ENCODE measurements at regions not wholly inside any gene's neighbourhood (a gene's known extent, or its start where the extent isn't known, plus 50 kb on each side); places are given as distances from the start of the nearest gene placed in this dataset.
A peak's percentile ranks its signal among the peaks of the same experiment; 100 is the strongest.
"Not testable (repeated sequence)": the region's sequence is repeated elsewhere in the genome, so short reads cannot be mapped to it uniquely, and the experiment has no call there.

GRCh38 chr12:97848051-97848450 is 385.4 kb downstream of the RMST start:
- H3K27me3 ChIP-seq (ENCODE audit: insufficient read depth, low read length): no peaks in the 10 kb centered on the region
- no peaks in the 10 kb centered on the region for H3K9me3 ChIP-seq (ENCODE audit: low read length)
- H3K36me3 ChIP-seq (ENCODE audit: insufficient read depth, low read length): no peaks in the 10 kb centered on the region
- no peak overlapping the region for H3K4me3 ChIP-seq (ENCODE audit: low read length)
- H2AFZ ChIP-seq (ENCODE audit: low read depth, low read length): no peak overlapping the region
- H3K4me1 ChIP-seq (ENCODE audit: insufficient read depth, low read length): no peaks in the 10 kb centered on the region

GRCh38 chr12:97854477-97854876 is 391.9 kb downstream of the RMST start:
- Histone ChIP-seq H3K27me3 (ENCODE audit: insufficient read depth, low read length) (no peaks in the 10 kb centered on the region), H3K4me3 (ENCODE audit: low read length) (no peak overlapping the region), H3K36me3 (ENCODE audit: insufficient read depth, low read length) (no peaks in the 10 kb centered on the region), H3K9me3 (ENCODE audit: low read length) (no peaks in the 10 kb centered on the region), H2AFZ (ENCODE audit: low read depth, low read length) (no peak overlapping the region), H3K4me1 (ENCODE audit: insufficient read depth, low read length) (no peaks in the 10 kb centered on the region)

- no peak overlapping the region for H2AFZ ChIP-seq (ENCODE audit: low read depth, low read length)
- H3K4me3 ChIP-seq (ENCODE audit: low read length): no peak overlapping the region
- H3K27me3 ChIP-seq (ENCODE audit: insufficient read depth, low read length): no peaks in the 10 kb centered on the region
- H3K36me3 ChIP-seq (ENCODE audit: insufficient read depth, low read length): no peaks in the 10 kb centered on the region
- no peaks in the 10 kb centered on the region for H3K4me1 ChIP-seq (ENCODE audit: insufficient read depth, low read length)
- H3K9me3 ChIP-seq (ENCODE audit: low read length): no peaks in the 10 kb centered on the region
These were observed 399.5 kb downstream of the RMST start for GRCh38 chr12:97862072-97862471.

- Histone ChIP-seq H3K4me3 (ENCODE audit: low read length) (no peak overlapping the region), H3K36me3 (ENCODE audit: insufficient read depth, low read length) (no peaks in the 10 kb centered on the region), H3K9me3 (ENCODE audit: low read length) (no peaks in the 10 kb centered on the region), H3K4me1 (ENCODE audit: insufficient read depth, low read length) (no peaks in the 10 kb centered on the region), H3K27me3 (ENCODE audit: insufficient read depth, low read length) (no peaks in the 10 kb centered on the region), H2AFZ (ENCODE audit: low read depth, low read length) (no peak overlapping the region)
These were observed 412.5 kb downstream of the RMST start for GRCh38 chr12:97875064-97875463.

GRCh38 chr12:97876780-97877179 is 414.2 kb downstream of the RMST start:
- no peaks in the 10 kb centered on the region for H3K27me3 ChIP-seq (ENCODE audit: insufficient read depth, low read length)
- no peak overlapping the region for H2AFZ ChIP-seq (ENCODE audit: low read depth, low read length)
- H3K9me3 ChIP-seq (ENCODE audit: low read length): no peaks in the 10 kb centered on the region
- no peaks in the 10 kb centered on the region for H3K4me1 ChIP-seq (ENCODE audit: insufficient read depth, low read length)
- H3K36me3 ChIP-seq (ENCODE audit: insufficient read depth, low read length): no peaks in the 10 kb centered on the region
- H3K4me3 ChIP-seq (ENCODE audit: low read length): no peak overlapping the region

GRCh38 chr12:97877404-97877803 is 414.8 kb downstream of the RMST start:
- Histone ChIP-seq H3K4me1 (ENCODE audit: insufficient read depth, low read length) (no peaks in the 10 kb centered on the region), H3K36me3 (ENCODE audit: insufficient read depth, low read length) (no peaks in the 10 kb centered on the region), H3K9me3 (ENCODE audit: low read length) (no peaks in the 10 kb centered on the region), H2AFZ (ENCODE audit: low read depth, low read length) (no peak overlapping the region), H3K4me3 (ENCODE audit: low read length) (no peak overlapping the region), H3K27me3 (ENCODE audit: insufficient read depth, low read length) (no peaks in the 10 kb centered on the region)

- no peaks in the 10 kb centered on the region for H3K36me3 ChIP-seq (ENCODE audit: insufficient read depth, low read length)
- no peaks in the 10 kb centered on the region for H3K9me3 ChIP-seq (ENCODE audit: low read length)
- H2AFZ ChIP-seq (ENCODE audit: low read depth, low read length): no peak overlapping the region
- H3K4me3 ChIP-seq (ENCODE audit: low read length): no peak overlapping the region
- no peaks in the 10 kb centered on the region for H3K27me3 ChIP-seq (ENCODE audit: insufficient read depth, low read length)
- no peaks in the 10 kb centered on the region for H3K4me1 ChIP-seq (ENCODE audit: insufficient read depth, low read length)
These were observed 424.0 kb downstream of the RMST start for GRCh38 chr12:97886511-97887176.

- H3K9me3 ChIP-seq (ENCODE audit: low read length); H3K27me3 ChIP-seq (ENCODE audit: insufficient read depth, low read length); H3K36me3 ChIP-seq (ENCODE audit: insufficient read depth, low read length); H3K4me1 ChIP-seq (ENCODE audit: insufficient read depth, low read length); H3K4me3 ChIP-seq (ENCODE audit: low read length); H2AFZ ChIP-seq (ENCODE audit: low read depth, low read length): not testable (repeated sequence)
These were observed 435.3 kb downstream of the RMST start for GRCh38 chr12:97897881-97898280.

- Histone ChIP-seq H3K36me3 (ENCODE audit: insufficient read depth, low read length) (no peaks in the 10 kb centered on the region), H2AFZ (ENCODE audit: low read depth, low read length) (no peak overlapping the region), H3K4me3 (ENCODE audit: low read length) (no peak overlapping the region), H3K4me1 (ENCODE audit: insufficient read depth, low read length) (peaks cover 5% of the 10 kb centered on the region), H3K9me3 (ENCODE audit: low read length) (no peaks in the 10 kb centered on the region), H3K27me3 (ENCODE audit: insufficient read depth, low read length) (no peaks in the 10 kb centered on the region)
These were observed 436.9 kb downstream of the RMST start for GRCh38 chr12:97899529-97899928.

GRCh38 chr12:97899956-97900355 is 437.4 kb downstream of the RMST start:
- peak overlapping the region; percentile 26 for H2AFZ ChIP-seq (ENCODE audit: low read depth, low read length)
- no peak overlapping the region for H3K4me3 ChIP-seq (ENCODE audit: low read length)
- H3K9me3 ChIP-seq (ENCODE audit: low read length): no peaks in the 10 kb centered on the region
- H3K27me3 ChIP-seq (ENCODE audit: insufficient read depth, low read length): no peaks in the 10 kb centered on the region
- no peaks in the 10 kb centered on the region for H3K36me3 ChIP-seq (ENCODE audit: insufficient read depth, low read length)
- H3K4me1 ChIP-seq (ENCODE audit: insufficient read depth, low read length): peaks cover 5% of the 10 kb centered on the region

GRCh38 chr12:97903356-97903755 is 440.8 kb downstream of the RMST start:
- Histone ChIP-seq H3K4me1 (ENCODE audit: insufficient read depth, low read length) (peaks cover 5% of the 10 kb centered on the region), H2AFZ (ENCODE audit: low read depth, low read length) (no peak overlapping the region), H3K36me3 (ENCODE audit: insufficient read depth, low read length) (no peaks in the 10 kb centered on the region), H3K4me3 (ENCODE audit: low read length) (no peak overlapping the region), H3K9me3 (ENCODE audit: low read length) (no peaks in the 10 kb centered on the region), H3K27me3 (ENCODE audit: insufficient read depth, low read length) (no peaks in the 10 kb centered on the region)

GRCh38 chr12:97907504-97907903 is 444.9 kb downstream of the RMST start:
- Histone ChIP-seq H3K4me3 (ENCODE audit: low read length) (no peak overlapping the region), H2AFZ (ENCODE audit: low read depth, low read length) (no peak overlapping the region), H3K36me3 (ENCODE audit: insufficient read depth, low read length) (no peaks in the 10 kb centered on the region), H3K27me3 (ENCODE audit: insufficient read depth, low read length) (no peaks in the 10 kb centered on the region), H3K4me1 (ENCODE audit: insufficient read depth, low read length) (no peaks in the 10 kb centered on the region), H3K9me3 (ENCODE audit: low read length) (no peaks in the 10 kb centered on the region)

GRCh38 chr12:97910559-97910958 is 448.0 kb downstream of the RMST start:
- Histone ChIP-seq H3K36me3 (ENCODE audit: insufficient read depth, low read length) (no peaks in the 10 kb centered on the region), H3K9me3 (ENCODE audit: low read length) (no peaks in the 10 kb centered on the region), H3K4me3 (ENCODE audit: low read length) (no peak overlapping the region), H2AFZ (ENCODE audit: low read depth, low read length) (no peak overlapping the region), H3K4me1 (ENCODE audit: insufficient read depth, low read length) (no peaks in the 10 kb centered on the region), H3K27me3 (ENCODE audit: insufficient read depth, low read length) (no peaks in the 10 kb centered on the region)

GRCh38 chr12:97912943-97913342 is 450.3 kb downstream of the RMST start:
- Histone ChIP-seq H3K9me3 (ENCODE audit: low read length) (no peaks in the 10 kb centered on the region), H3K4me3 (ENCODE audit: low read length) (no peak overlapping the region), H3K27me3 (ENCODE audit: insufficient read depth, low read length) (no peaks in the 10 kb centered on the region), H3K4me1 (ENCODE audit: insufficient read depth, low read length) (no peaks in the 10 kb centered on the region), H2AFZ (ENCODE audit: low read depth, low read length) (no peak overlapping the region), H3K36me3 (ENCODE audit: insufficient read depth, low read length) (no peaks in the 10 kb centered on the region)
